Panc1 (cell line): ENCODE measurements at regions not wholly inside any gene's neighbourhood (a gene's known extent, or its start where the extent isn't known, plus 50 kb on each side); places are given as distances from the start of the nearest gene placed in this dataset.

ENCODE experiments used
- POLR2AphosphoS5 ChIP-seq: IDR thresholded peaks from 2 replicates; pipeline ENCODE4 v1.6.1; 2012; ENCODE audit warnings: mild to moderate bottlenecking, low read depth, low read length, moderate library complexity
- SIN3A ChIP-seq: IDR thresholded peaks from 2 replicates; pipeline ENCODE4 v1.6.1; 2012; ENCODE audit warnings: low read depth, mild to moderate bottlenecking, low read length, moderate library complexity, borderline replicate concordance; ENCODE audit not compliant: insufficient read depth
- TF ChIP-seq, protein P1 (sequence below): fragments of 450-650 bp; IDR thresholded peaks from 2 replicates; pipeline ENCODE4 v1.5.1; 2017; ENCODE audit warnings: mild to moderate bottlenecking
- TF ChIP-seq, protein P2 (sequence below), 2 experiments: IDR thresholded peaks; 2 replicates each; pipeline ENCODE4 v1.6.1; 2011 to 2012; ENCODE audit warnings: low read depth in 2 of 2, control low read depth in 1 of 2, low read length in 1 of 2, mild to moderate bottlenecking in 1 of 2, moderate library complexity in 1 of 2; ENCODE audit not compliant: insufficient read depth in 1 of 2

DNA sequence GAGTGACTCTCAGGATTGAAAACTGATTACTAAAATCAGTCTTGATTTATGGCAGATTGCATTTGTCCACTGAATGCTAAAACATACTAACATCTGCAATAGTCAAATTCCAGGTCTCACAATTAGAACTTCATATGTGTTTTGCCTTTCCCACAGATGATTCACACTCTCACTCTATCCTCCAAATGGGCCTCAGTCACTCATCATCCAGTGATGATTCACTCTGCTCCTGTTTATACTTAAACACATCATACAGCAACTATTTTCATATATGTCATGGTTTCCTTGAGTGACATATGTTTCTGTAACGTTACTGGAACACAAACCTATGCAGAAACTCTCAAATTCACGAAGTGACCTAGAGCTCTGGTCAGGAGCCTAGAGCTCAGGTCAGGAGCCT lies 512.9 kb downstream of the HINT1 start:
- TF ChIP-seq, protein P1, sequence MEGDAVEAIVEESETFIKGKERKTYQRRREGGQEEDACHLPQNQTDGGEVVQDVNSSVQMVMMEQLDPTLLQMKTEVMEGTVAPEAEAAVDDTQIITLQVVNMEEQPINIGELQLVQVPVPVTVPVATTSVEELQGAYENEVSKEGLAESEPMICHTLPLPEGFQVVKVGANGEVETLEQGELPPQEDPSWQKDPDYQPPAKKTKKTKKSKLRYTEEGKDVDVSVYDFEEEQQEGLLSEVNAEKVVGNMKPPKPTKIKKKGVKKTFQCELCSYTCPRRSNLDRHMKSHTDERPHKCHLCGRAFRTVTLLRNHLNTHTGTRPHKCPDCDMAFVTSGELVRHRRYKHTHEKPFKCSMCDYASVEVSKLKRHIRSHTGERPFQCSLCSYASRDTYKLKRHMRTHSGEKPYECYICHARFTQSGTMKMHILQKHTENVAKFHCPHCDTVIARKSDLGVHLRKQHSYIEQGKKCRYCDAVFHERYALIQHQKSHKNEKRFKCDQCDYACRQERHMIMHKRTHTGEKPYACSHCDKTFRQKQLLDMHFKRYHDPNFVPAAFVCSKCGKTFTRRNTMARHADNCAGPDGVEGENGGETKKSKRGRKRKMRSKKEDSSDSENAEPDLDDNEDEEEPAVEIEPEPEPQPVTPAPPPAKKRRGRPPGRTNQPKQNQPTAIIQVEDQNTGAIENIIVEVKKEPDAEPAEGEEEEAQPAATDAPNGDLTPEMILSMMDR: no peak
- TF ChIP-seq POLR2AphosphoS5 (no peak), SIN3A (no peak)
- TF ChIP-seq, protein P2, sequence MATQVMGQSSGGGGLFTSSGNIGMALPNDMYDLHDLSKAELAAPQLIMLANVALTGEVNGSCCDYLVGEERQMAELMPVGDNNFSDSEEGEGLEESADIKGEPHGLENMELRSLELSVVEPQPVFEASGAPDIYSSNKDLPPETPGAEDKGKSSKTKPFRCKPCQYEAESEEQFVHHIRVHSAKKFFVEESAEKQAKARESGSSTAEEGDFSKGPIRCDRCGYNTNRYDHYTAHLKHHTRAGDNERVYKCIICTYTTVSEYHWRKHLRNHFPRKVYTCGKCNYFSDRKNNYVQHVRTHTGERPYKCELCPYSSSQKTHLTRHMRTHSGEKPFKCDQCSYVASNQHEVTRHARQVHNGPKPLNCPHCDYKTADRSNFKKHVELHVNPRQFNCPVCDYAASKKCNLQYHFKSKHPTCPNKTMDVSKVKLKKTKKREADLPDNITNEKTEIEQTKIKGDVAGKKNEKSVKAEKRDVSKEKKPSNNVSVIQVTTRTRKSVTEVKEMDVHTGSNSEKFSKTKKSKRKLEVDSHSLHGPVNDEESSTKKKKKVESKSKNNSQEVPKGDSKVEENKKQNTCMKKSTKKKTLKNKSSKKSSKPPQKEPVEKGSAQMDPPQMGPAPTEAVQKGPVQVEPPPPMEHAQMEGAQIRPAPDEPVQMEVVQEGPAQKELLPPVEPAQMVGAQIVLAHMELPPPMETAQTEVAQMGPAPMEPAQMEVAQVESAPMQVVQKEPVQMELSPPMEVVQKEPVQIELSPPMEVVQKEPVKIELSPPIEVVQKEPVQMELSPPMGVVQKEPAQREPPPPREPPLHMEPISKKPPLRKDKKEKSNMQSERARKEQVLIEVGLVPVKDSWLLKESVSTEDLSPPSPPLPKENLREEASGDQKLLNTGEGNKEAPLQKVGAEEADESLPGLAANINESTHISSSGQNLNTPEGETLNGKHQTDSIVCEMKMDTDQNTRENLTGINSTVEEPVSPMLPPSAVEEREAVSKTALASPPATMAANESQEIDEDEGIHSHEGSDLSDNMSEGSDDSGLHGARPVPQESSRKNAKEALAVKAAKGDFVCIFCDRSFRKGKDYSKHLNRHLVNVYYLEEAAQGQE (IDR thresholded peaks at IDR 0.05; ENCODE audit: insufficient read depth in 1 of 2, low read depth in 2 of 2, low read length in 1 of 2): no peak
